Tibial artery (tissue), 4 donors: ENCODE measurements at regions not wholly inside any gene's neighbourhood (a gene's known extent, or its start where the extent isn't known, plus 50 kb on each side); places are given as distances from the start of the nearest gene placed in this dataset.
"Not testable (repeated sequence)": the region's sequence is repeated elsewhere in the genome, so short reads cannot be mapped to it uniquely, and the experiment has no call there.

Experiments
- DNase-seq, 2 donors: peaks; one replicate each; pipeline ENCODE4 v3.0.0-alpha.2; 2019
- H3K27ac ChIP-seq, 2 donors: fragments of 200-600 bp; sonication (generic) in 1 of 2; 1 replicate in 1 of 2; 2 replicates in 1 of 2; pipeline ENCODE4 v1.5.1; 2018 to 2019; ENCODE audit warnings: mild to moderate bottlenecking in 1 of 2
- H3K27me3 ChIP-seq, 2 donors: fragments of 200-600 bp; sonication (generic) in 1 of 2; one replicate each; pipeline versions ENCODE4 v1.5.1 to v1.6.0; 2016 to 2019
- H3K36me3 ChIP-seq, 3 donors: fragments of 200-600 bp; sonication (generic) in 2 of 3; one replicate each; pipeline ENCODE4 v1.5.1; 2016 to 2019; ENCODE audit warnings: mild to moderate bottlenecking in 2 of 3
- H3K4me1 ChIP-seq, 4 donors: fragments of 200-600 bp; sonication (generic) in 2 of 4; 1 replicate in 3 of 4; 2 replicates in 1 of 4; pipeline ENCODE4 v1.5.1; 2016 to 2019
- H3K4me3 ChIP-seq, 2 donors: fragments of 200-600 bp; sonication (generic) in 1 of 2; 1 replicate in 1 of 2; 2 replicates in 1 of 2; pipeline ENCODE4 v1.5.1; 2018 to 2019; ENCODE audit warnings: mild to moderate bottlenecking in 2 of 2
- H3K9me3 ChIP-seq, 3 donors: fragments of 200-600 bp; sonication (generic) in 1 of 3; one replicate each; pipeline ENCODE4 v1.5.1; 2016 to 2019
- CTCF ChIP-seq, 2 experiments: fragments of 200-600 bp in 1 of 2; fragments of 450-650 bp in 1 of 2; IDR thresholded peaks; one replicate each; pipeline ENCODE4 v1.5.1; 2017 to 2019; ENCODE audit warnings: antibody characterized with exemption in 2 of 2, mild to moderate bottlenecking in 1 of 2, moderate library complexity in 1 of 2
- intact Hi-C: fragments of 100-400 bp; cut with DNase I; formaldehyde crosslinking; loops from one replicate; pipeline ENCODE4 v1.15.0; 2023; ENCODE audit warnings: low total_unique reads

GRCh38 chr6:47416396-47417345 lies 60.9 kb upstream of the CD2AP start:
- Histone ChIP-seq H3K27me3 (no peaks in the 10 kb centered on the region), H3K4me1 (peaks cover 0 to 6% (median 1%) of the 10 kb centered on the region in 4 donors), H3K36me3 (no peaks in the 10 kb centered on the region), H3K9me3 (no peaks in the 10 kb centered on the region), H3K27ac (no peak overlapping the region), H3K4me3 (no peak overlapping the region)
- intact Hi-C loops, result no loop called here
- no peak for DNase-seq
- no peak for TF ChIP-seq CTCF (IDR thresholded peaks at IDR 0.05)

DNA sequence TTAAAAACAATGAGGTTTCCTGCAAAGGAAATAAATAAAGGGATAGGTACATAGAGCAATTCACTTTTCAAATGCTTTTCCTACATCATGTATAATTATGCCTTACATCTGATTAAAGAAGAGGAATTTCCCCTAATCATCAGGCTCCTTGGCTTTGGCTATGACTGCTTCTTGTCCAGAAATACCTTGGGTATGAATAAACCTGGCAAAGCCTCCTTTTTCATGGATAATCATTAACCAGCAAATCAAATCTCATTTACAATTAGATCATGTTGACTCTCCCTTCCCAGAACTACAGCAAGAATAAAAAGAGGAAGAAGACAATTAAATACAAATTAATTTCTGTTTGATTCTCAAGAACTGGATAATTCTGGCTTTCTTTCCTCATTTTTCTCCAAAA lies 58.0 kb upstream of the CD2AP start:
- intact Hi-C loops, result no loop called here
- Histone ChIP-seq H3K27me3 (no peaks in the 10 kb centered on the region), H3K36me3 (no peaks in the 10 kb centered on the region), H3K4me1 (peaks cover 0 to under 1% (median 0%) of the 10 kb centered on the region in 4 donors), H3K4me3 (no peak overlapping the region), H3K9me3 (no peaks in the 10 kb centered on the region), H3K27ac (no peak overlapping the region)
- DNase-seq, result no peak
- no peak for TF ChIP-seq CTCF (IDR thresholded peaks at IDR 0.05)

DNA sequence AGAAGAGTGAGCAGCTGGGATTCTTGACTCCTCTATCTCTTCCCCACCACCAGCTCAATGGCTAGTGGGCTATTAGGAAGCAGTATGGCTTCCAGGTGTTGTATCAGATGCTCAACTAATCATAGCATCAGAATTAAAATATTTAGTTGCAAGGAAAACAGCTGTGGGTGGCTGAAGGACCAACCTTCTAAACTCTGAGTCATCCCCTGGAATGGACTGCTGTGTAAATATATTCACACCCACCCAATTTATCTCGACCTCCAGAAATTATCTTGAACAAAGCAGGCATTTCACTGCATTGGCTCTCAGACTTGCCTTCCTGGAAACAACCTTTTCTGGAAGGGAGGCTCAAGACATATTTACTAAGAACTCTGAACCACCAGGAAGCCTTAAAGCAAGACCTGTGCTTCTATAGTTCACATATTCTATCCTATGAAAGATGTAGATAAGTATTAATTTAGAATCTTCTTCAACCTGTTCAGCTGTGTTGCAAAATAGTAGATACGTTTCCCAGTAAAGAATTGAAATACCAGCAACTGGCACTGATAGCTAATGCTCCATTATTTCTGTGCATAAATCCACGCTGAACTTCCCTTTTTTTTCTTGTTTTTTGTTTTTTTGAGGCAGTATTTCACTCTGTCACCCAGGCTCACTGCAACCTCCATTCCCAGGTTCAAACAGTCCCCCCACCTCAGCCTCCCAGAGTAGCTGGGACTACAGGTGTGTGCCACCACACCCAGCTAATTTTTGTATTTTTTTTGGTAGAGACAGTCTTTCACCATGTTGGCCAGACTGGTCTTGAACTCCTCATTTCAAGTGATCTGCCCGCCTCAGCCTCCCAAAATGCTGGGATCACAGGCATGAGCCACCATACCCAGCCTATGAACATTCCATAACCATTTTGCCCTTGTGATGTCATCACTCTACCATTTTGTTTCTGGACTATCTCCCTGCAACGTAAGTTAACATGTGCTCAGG lies 56.9 kb upstream of the CD2AP start:
- no peaks in the 10 kb centered on the region for H3K27me3 ChIP-seq
- H3K9me3 ChIP-seq, result no peaks in the 10 kb centered on the region
- intact Hi-C loops, result no loop called here
- no peaks in the 10 kb centered on the region for H3K36me3 ChIP-seq
- no peak overlapping the region for H3K27ac ChIP-seq
- TF ChIP-seq CTCF (IDR thresholded peaks at IDR 0.05), result no peak
- H3K4me1 ChIP-seq, result no peaks in the 10 kb centered on the region
- DNase-seq, result no peak
- H3K4me3 ChIP-seq, result no peak overlapping the region

DNA sequence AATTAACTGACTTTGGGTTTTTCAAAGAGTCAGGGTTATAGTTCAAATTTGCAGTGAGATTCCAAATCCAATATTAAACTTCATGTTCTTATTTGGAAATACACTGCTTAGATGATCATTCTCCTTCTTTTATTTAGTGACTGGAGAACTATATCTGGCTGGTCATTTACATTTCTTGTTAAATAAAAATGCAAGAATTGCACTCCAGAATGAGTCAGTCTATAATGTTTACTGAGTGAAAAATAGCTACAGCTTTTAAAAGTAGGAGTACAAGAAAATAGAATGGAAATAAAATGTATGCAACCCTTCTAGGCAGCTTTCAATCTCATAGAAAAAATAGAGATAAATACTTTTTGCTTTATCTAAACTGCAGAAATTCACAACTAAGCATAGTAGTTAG lies 54.5 kb upstream of the CD2AP start:
- no peak overlapping the region for H3K4me3 ChIP-seq
- H3K27ac ChIP-seq, result no peak overlapping the region
- H3K27me3 ChIP-seq, result no peaks in the 10 kb centered on the region
- no peaks in the 10 kb centered on the region for H3K36me3 ChIP-seq
- DNase-seq, result no peak
- TF ChIP-seq CTCF (IDR thresholded peaks at IDR 0.05), result no peak
- no peaks in the 10 kb centered on the region for H3K4me1 ChIP-seq
- no peaks in the 10 kb centered on the region for H3K9me3 ChIP-seq
- intact Hi-C loops, result no loop called here

DNA sequence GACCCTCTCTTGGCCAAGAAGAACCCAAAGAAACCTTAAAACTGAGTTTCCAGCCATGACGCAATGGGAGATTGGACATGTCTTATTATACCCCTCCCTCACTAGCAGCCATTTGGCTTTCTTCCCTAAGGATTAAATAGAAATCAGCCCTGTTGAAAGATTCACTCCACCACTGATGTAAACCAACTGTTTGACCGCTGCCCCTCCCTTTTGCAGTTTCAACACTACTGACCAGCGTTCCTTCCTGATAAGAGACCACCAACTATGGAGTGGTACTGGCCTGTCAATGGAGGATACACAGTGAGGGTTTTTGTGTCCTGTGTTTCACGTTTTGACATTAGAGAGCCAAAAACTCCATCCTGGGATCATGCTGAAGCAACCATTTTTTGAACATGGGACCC lies 53.2 kb upstream of the CD2AP start:
- H3K9me3 ChIP-seq, result peaks cover 0 to 13% (median 2%) of the 10 kb centered on the region in 3 donors
- no peak for DNase-seq

GRCh38 chr6:47425724-47426123 lies 51.9 kb upstream of the CD2AP start:
- H3K4me1 ChIP-seq, H3K36me3 ChIP-seq, intact Hi-C loops, H3K27me3 ChIP-seq, H3K4me3 ChIP-seq, DNase-seq, H3K27ac ChIP-seq: not testable (repeated sequence)
- H3K9me3 ChIP-seq, result peaks cover 2 to 13% (median 4%) of the 10 kb centered on the region in 3 donors

More for the DNA sequence above, 53.2 kb upstream of the CD2AP start:
- Histone ChIP-seq H3K27ac (no peak overlapping the region), H3K27me3 (no peaks in the 10 kb centered on the region), H3K36me3 (no peaks in the 10 kb centered on the region), H3K4me3 (no peak overlapping the region), H3K4me1 (no peaks in the 10 kb centered on the region)
- no peak for TF ChIP-seq CTCF (IDR thresholded peaks at IDR 0.05)
- intact Hi-C loops, result no loop called here
